HG02885 (cell line): ENCODE measurements at regions not wholly inside any gene's neighbourhood (a gene's known extent, or its start where the extent isn't known, plus 50 kb on each side); places are given as distances from the start of the nearest gene placed in this dataset.

Experiments
- ATAC-seq: cut with Tn5 transposase; IDR thresholded peaks from one replicate; pipeline ENCODE4 v1.9.1; 2021; ENCODE audit warnings: mild to moderate bottlenecking; ENCODE audit not compliant: unreplicated experiment, poor library complexity

GRCh38 chr5:103923616-103924168 lies 361.1 kb upstream of the NUDT12 start:
- ATAC-seq = no peak

- no peak for ATAC-seq
Measured at GRCh38 chr5:103919506-103919905, 356.9 kb upstream of the NUDT12 start.

GRCh38 chr5:103918668-103919367 lies 356.2 kb upstream of the NUDT12 start:
- ATAC-seq = no peak

- no peak for ATAC-seq
Measured at GRCh38 chr5:103915081-103915480, 352.5 kb upstream of the NUDT12 start.

GRCh38 chr5:103910786-103911185 lies 348.2 kb upstream of the NUDT12 start:
- no peak for ATAC-seq

GRCh38 chr5:103910011-103910410 lies 347.4 kb upstream of the NUDT12 start:
- ATAC-seq = no peak

GRCh38 chr5:103909391-103909790 lies 346.8 kb upstream of the NUDT12 start:
- ATAC-seq = no peak

GRCh38 chr5:103908336-103909080 lies 345.9 kb upstream of the NUDT12 start:
- no peak for ATAC-seq

GRCh38 chr5:103907001-103907400 lies 344.4 kb upstream of the NUDT12 start:
- no peak for ATAC-seq

- no peak for ATAC-seq
Measured at GRCh38 chr5:103904651-103905050, 342.1 kb upstream of the NUDT12 start.

GRCh38 chr5:103902893-103903292 lies 340.3 kb upstream of the NUDT12 start:
- ATAC-seq = no peak

- no peak for ATAC-seq
Measured at GRCh38 chr5:103901885-103902284, 339.3 kb upstream of the NUDT12 start.

- no peak for ATAC-seq
Measured at GRCh38 chr5:103896593-103896992, 334.0 kb upstream of the NUDT12 start.

- no peak for ATAC-seq
Measured at GRCh38 chr5:103895738-103896137, 333.1 kb upstream of the NUDT12 start.

- ATAC-seq = no peak
Measured at GRCh38 chr5:103894882-103895281, 332.3 kb upstream of the NUDT12 start.

- ATAC-seq = no peak
Measured at GRCh38 chr5:103891151-103891550, 328.6 kb upstream of the NUDT12 start.

- no peak for ATAC-seq
Measured at GRCh38 chr5:103890313-103890712, 327.7 kb upstream of the NUDT12 start.

- peak; percentile 88 for ATAC-seq
Measured at GRCh38 chr5:103889500-103890209, 327.1 kb upstream of the NUDT12 start.

- ATAC-seq = no peak
Measured at GRCh38 chr5:103886826-103887225, 324.2 kb upstream of the NUDT12 start.

GRCh38 chr5:103883143-103883542 lies 320.6 kb upstream of the NUDT12 start:
- no peak for ATAC-seq

GRCh38 chr5:103881560-103881959 lies 319.0 kb upstream of the NUDT12 start:
- ATAC-seq = no peak
